SU-DHL-6 (cell line): ENCODE measurements at regions not wholly inside any gene's neighbourhood (a gene's known extent, or its start where the extent isn't known, plus 50 kb on each side); places are given as distances from the start of the nearest gene placed in this dataset.

Experiments used
- CTCF ChIP-seq: fragments of 200-600 bp; sonication (generic); IDR thresholded peaks from one replicate; pipeline ENCODE4 v1.5.1; 2017; ENCODE audit warnings: antibody characterized with exemption, mild to moderate bottlenecking, low read length, moderate library complexity; ENCODE audit not compliant: insufficient read depth, poor library complexity, severe bottlenecking
- EZH2phosphoT487 ChIP-seq: fragments of 200-600 bp; sonication (generic), shearing (Covaris generic); conservative IDR thresholded peaks from 2 replicates; pipeline ENCODE4 v1.6.1; 2018; ENCODE audit warnings: mild to moderate bottlenecking, antibody characterized with exemption, low read length, moderate library complexity, mixed read lengths

- no peak for TF ChIP-seq CTCF
- no peak for TF ChIP-seq EZH2phosphoT487
Measured at GRCh38 chr5:92616085-92616484, 964.9 kb downstream of the NR2F1-AS1 start.
